Urothelium cell line (cell line): ENCODE measurements at regions not wholly inside any gene's neighbourhood (a gene's known extent, or its start where the extent isn't known, plus 50 kb on each side); places are given as distances from the start of the nearest gene placed in this dataset.

ENCODE experiments used
- DNase-seq: peaks from one replicate; pipeline ENCODE4 v3.0.0; 2011; ENCODE audit warnings: low spot score, mixed read lengths
- FAIRE-seq: peaks from 2 replicates; lab custom pipeline; 2011; peaks lifted over from hg19 to GRCh38; lab: Jason Lieb, UNC

DNA sequence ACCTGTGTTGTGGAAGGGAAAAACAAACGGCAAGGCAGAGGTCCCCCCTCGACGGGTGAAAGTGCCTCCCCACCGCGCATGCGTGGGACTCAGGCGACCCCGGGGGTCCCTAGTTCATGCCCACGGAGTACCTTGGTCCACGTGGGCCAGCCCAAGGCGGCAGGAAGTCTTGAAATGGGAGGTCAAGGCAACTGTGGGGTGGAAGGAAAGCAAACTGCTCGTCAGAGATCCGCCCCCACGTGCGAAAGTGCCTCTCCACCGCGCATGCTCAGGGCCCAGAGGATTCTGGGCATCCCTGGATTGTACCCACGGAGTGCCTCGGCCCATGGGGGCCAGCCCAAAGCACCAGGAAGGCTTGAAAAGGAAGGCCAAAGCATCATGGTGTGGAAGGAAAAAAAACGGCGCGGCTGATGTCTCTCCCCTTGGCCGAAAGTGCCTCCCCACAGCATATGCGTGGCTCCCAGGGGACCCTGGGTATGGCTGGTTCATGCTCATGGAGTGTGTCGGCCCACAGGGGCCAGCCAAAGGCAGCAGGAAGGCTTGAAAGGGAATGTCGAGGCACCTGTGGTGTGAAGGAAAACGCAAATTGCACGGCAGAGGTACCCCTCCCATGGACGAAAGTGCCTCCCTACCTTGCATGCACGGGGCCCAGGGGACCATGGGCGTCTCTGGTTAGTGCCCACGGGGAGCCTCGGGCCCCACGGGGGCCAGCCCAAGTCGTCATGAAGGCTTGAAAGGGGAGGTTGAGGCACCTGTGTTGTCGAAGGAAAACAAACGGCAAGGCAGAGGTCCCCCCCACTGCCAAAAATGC is 369.7 kb downstream of the ALG10 start:
- no peak for DNase-seq
- no peak for FAIRE-seq

- DNase-seq (no peak), FAIRE-seq (peak; percentile 63)
Observed at GRCh38 chr12:34392741-34393085, 370.4 kb downstream of the ALG10 start.

DNA sequence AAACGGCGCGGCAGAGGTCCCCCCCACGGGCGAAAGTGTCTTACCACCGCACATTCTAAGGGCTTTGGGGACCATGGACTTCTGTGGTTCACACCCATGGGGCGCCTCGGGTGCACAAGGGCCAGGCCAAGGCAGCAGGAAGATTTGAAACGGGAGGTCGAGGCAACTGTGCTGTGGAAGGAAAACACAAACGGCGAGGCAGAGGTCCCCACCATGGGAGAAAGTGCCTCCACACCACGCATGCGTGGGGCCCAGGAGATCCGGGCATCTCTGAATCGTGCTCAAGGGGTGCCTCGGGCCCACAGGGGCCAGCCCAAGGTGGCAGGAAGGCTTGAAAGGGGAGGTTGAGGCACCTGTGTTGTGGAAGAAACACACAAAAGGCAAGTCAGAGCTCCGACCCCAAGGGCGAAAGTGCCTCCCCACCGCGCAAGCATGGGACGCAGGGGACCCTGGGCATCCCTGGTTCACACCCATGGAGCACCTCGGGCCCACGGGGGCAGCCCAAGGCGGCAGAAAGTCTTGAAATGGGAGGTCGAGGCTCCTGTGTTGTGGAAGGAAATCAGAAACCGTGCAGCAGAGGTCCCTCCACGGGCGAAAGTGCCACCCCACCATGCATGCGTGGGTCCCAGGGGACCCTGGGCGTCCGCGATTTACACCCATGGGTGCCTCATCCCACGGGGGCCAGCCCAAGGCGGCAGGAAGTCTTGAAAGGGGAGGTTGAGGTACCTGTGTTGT is 371.0 kb downstream of the ALG10 start:
- no peak for DNase-seq
- FAIRE-seq = no peak

- FAIRE-seq = no peak
- no peak for DNase-seq
Observed at GRCh38 chr12:34393821-34394150, 371.5 kb downstream of the ALG10 start.

DNA sequence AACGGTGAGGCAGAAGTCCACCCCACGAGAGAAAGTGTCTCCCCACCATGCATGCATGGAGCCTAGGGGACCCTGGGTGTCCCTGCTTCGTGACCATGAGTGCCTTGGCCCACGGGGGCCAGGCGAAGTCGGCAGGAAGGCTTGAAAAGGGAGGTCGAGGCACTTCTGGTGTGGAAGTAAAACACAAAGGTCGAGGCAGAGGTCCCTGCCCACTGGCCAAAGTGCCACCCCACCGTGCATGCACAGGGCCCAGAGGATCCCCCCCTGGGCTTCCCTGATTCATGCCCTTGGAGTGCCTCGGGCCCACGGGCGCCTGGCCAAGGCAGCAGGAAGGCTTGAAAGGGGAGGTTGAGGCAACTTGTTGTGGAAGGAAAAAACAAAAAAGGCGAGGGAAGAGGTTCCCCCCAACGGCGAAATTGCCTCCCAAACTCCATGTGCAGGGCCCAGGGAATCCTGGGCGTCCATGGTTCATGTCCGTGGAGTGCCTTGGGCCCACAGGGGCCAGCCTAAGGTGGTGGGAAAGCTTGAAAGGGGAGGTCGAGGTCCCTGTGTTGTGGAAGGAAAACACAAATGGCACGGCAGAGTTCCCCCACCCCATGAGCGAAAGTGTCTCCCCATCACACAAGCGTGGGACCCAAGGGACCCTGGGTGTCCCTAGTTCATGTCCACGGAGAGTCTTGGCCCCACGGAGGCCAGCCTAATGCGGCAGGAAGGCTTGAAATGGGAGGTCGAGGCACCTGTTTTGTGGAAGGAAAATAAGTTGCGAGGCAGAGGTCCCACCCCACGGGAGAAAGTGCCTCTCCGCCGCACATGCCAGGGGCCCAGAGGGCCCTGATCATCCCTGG is 372.1 kb downstream of the ALG10 start:
- FAIRE-seq = no peak
- DNase-seq = no peak

DNA sequence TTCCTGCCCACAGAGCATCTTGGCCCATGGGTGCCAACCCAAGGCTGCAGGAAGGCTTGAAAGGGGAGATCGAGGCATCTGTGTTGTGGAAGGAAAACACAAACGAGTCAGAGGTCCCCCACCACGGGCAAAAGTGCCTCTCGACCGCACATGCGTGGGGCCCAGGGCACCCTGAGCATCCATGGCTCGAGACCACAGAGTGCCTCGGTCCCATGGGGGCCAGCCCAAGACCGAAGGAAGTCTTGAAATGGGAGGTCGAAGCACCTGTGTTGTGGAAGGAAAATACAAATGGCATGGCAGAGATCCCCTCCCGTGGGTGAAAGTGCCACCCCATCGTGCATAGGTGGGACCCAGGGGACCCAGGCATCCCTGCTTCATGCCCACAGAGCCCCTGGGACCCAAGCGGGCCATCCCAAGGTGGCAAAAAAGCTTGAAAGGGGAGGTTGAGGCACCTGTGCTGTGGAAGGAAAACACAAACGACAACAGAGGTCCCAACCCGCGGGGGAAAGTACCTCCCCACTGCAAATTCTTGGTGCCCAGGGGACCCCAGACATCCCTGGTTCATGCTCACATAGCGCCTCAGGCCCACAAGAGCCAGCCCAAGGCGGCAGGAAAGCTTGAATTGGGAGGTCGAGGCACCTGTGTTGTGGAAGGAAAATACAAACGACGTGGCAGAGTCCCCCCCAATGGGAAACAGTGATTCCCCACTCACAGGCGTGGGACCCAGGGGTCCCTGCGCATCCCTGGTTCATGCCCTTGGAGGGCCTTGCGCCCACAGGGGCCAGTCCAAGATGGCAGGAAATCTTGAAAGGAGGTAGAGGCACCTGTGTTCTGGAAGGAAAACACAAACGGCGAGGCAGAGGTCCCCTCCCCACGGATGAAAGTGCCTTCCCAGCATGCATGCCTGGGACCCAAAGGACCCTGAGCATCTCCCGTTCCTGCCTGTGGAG is 373.0 kb downstream of the ALG10 start:
- DNase-seq (peak; percentile 2), FAIRE-seq (peak; percentile 5)

- FAIRE-seq = peak; percentile 78
- peak; percentile 0 for DNase-seq
Observed at GRCh38 chr12:34396006-34396860, 373.9 kb downstream of the ALG10 start.

DNA sequence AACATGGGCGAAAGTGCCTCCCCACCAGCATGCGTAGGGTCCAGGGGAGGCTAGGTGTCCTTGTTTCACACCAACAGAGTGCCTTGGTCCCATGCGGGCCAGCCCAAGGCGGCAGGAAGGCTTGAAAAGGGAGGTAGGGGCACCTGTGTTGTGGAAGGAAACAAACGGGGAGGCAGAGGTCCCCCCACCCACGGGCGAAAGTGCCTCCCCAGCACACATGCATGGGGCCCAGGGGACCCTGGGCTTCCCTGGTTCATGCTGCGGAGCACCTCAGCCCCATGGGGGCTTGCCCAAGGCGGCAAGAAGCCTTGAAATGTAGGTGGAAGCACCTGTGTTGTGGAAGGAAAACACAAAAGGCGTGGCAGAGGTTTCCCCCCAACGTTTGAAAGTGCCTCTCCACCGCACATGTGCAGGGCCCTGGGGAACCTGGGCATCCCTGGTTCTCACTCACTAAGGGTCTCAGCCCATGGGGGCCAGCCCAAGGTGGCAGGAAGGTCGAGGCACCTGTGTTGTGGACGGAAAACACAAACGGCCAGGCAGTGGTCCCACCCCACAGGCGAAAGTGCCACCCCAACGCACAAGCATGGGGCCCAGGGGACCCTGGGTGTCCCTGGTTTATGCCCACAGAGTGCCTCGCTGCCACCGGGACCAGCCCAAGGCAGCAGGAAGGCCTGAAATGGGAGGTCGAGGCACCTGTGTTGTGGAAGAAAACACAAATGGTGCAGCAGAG is 374.7 kb downstream of the ALG10 start:
- DNase-seq (peak; percentile 1), FAIRE-seq (peak; percentile 35)

- peak; percentile 1 for DNase-seq
- FAIRE-seq = no peak
Observed at GRCh38 chr12:34397591-34398365, 375.5 kb downstream of the ALG10 start.

DNA sequence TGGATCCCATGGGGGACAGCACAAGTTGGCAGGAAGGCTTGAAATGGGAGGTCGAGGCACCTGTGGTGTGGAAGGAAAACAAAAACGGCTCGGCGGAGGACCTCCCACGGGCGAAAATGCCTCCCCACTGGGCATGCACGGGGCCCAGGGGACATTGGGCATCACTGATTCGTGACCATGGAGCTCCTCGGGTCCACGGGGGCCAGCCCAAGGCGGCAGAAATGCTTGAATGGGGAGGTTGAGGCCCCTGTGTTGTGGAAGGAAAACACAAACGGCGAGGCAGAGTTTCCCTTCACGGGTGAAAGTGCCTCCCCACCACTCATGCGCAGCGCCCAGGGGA is 376.0 kb downstream of the ALG10 start:
- DNase-seq = no peak
- FAIRE-seq = no peak

DNA sequence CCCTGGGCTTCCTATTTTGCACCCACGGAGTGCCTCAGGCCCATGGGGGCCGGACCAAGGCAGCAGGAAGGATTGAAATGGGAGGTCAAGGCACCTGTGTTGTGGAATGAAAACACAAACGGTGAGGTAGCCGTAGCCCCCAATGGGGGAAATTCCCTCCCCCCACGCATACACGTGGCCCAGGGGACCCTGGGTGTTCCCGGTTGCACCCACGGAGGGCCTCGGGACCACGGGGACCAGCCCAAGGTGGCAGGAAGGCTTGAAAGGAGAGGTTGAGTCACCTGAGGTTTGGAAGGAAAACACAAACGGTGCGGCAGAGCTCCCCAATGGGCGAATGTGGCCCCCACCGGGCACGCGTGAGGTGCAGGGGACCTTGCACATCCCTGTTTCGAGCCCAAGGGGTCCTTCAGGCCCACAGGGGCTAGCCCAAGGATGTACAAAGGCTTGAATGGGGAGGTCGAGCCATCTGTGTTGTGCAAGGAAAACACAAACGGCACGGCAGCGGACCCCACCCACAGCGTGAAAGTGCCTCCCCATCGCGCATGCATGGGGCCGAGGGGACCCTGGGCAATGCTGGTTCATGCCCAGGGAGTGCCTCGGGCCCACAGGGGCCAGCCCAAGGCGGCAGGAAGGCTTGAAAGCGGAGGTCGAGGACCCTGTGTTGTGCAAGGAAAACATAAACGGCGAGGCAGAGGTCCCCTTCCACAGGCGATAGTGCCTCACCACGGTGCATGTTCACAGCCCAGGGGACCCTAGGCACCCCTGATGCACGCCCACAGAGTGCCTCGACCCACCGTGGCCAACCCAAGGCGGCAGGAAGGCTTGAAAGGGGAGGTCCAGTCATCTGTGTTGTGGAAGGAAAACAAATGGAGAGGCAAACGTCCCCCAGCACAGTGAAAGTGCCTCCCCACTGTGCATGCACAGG is 376.7 kb downstream of the ALG10 start:
- DNase-seq (peak; percentile 1), FAIRE-seq (no peak)

GRCh38 chr12:34399631-34400410 is 377.5 kb downstream of the ALG10 start:
- DNase-seq = peak; percentile 2
- FAIRE-seq = no peak

DNA sequence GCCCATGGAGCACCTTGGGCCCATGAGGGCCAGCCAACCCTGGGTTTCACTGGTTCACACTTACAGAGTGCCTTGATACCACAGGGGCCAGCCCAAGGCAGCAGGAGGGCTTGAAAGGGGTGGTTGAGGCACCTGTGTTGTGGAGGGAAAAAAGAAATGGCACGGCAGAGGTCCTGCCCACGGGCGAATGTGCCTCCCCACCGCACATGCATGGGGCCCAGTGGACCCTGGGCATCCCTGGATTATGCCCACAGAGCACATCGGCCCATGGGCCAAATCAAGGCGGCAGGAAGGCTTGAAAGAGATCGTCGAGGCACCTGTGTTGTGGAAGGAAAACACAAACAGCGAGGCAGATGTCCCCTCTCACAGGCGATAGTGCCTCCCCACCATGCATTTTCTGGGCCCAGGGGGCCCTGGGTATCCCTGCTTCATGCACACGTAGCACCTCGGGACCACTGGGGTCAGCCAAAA is 378.1 kb downstream of the ALG10 start:
- DNase-seq (peak; percentile 0), FAIRE-seq (no peak)

GRCh38 chr12:34400986-34401658 is 378.8 kb downstream of the ALG10 start:
- peak; percentile 42 for FAIRE-seq
- peak; percentile 1 for DNase-seq

DNA sequence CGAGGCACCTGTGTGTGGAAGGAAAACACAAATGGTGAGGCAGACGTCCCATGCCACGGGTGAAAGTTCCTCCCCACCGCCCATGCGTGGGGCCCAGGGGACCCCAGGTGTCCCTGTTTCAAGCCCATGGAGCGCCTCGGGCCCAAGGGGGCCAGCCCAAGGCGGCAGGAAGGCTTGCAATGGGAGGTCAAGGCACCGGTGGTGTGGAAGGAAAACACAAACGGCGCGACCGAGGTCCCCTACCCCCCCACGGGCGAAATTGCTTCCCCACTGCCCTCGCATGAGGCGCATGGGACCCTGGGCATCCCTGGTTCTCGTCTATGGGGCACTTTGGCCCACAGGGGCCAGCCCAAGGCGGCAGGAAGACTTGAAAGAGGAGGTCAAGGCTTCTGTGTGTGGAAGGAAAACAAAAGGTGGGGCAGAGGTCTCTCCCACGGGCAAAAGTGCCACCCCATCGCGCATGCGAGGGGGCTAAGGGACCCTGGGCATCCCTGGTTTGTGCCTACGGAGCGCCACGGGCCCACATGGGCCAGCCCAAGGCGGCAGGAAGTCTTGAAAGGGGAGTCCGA is 379.4 kb downstream of the ALG10 start:
- peak; percentile 7 for DNase-seq
- no peak for FAIRE-seq
